Panc1 (cell line): ENCODE measurements at regions not wholly inside any gene's neighbourhood (a gene's known extent, or its start where the extent isn't known, plus 50 kb on each side); places are given as distances from the start of the nearest gene placed in this dataset.

ENCODE experiments used
- ATAC-seq: fragments of 200-7000 bp; cut with Tn5 transposase; 2 replicates; pipeline ENCODE4 v1.9.1; 2020; ENCODE audit warnings: mild to moderate bottlenecking, moderate library complexity
- BruUV-seq: library from RNA; stranded (reverse); fragments of 400-500 nt; replicated peaks from 2 replicates; lab custom pipeline; 2021; lab: Mats Ljungman, UMichigan
- CTCF ChIA-PET: fragments of 300-600 bp; sonication (Branson Sonifier 250); formaldehyde crosslinking; loops from one replicate; lab custom pipeline; 2022; ENCODE audit warnings: antibody characterized with exemption; lab: Charles Lee
- POLR2A ChIA-PET: fragments of 300-600 bp; sonication (Branson Sonifier 250); formaldehyde crosslinking; loops from one replicate; lab custom pipeline; 2022; ENCODE audit warnings: antibody characterized with exemption; lab: Charles Lee
- DNase-seq: peaks from one replicate; pipeline ENCODE4 v3.0.0-alpha.2; 2010; ENCODE audit warnings: low read depth, low spot score
- H3K27ac ChIP-seq: 2 replicates; pipeline ENCODE4 v1.5.1; 2011; ENCODE audit warnings: mild to moderate bottlenecking, low read length, inconsistent platforms
- H3K27me3 ChIP-seq: fragments of 200-500 bp; sonication (Bioruptor generic); 2 replicates; pipeline ENCODE4 v1.6.0; 2014; ENCODE audit warnings: low read length, inconsistent platforms; ENCODE audit not compliant: control insufficient read depth, insufficient read depth
- H3K36me3 ChIP-seq: fragments of 200-500 bp; sonication (Bioruptor generic); 2 replicates; pipeline ENCODE4 v1.5.1; 2014; ENCODE audit warnings: inconsistent platforms, mild to moderate bottlenecking, low read length, moderate library complexity; ENCODE audit not compliant: control insufficient read depth, insufficient read depth
- H3K4me1 ChIP-seq: 2 replicates; pipeline ENCODE4 v1.5.1; 2011; ENCODE audit warnings: inconsistent platforms, mild to moderate bottlenecking, low read length, moderate library complexity; ENCODE audit not compliant: control insufficient read depth, insufficient read depth
- H3K4me3 ChIP-seq, 2 experiments: 2 replicates each; pipeline ENCODE4 v1.5.1; 2011 to 2012; ENCODE audit warnings: low read depth in 2 of 2, low read length in 2 of 2, mild to moderate bottlenecking in 2 of 2, inconsistent platforms in 1 of 2, moderate library complexity in 1 of 2
- H3K9me3 ChIP-seq: fragments of 200-500 bp; sonication (Bioruptor generic); 2 replicates; pipeline ENCODE4 v1.5.1; 2014; ENCODE audit warnings: low read depth, mild to moderate bottlenecking, inconsistent platforms, low read length, moderate library complexity; ENCODE audit not compliant: control insufficient read depth, insufficient read depth
- POLR2AphosphoS5 ChIP-seq: IDR thresholded peaks from 2 replicates; pipeline ENCODE4 v1.6.1; 2012; ENCODE audit warnings: mild to moderate bottlenecking, low read depth, low read length, moderate library complexity
- REST ChIP-seq, 2 experiments: IDR thresholded peaks; 2 replicates each; pipeline ENCODE4 v1.6.1; 2011 to 2012; ENCODE audit warnings: low read depth in 2 of 2, control low read depth in 1 of 2, low read length in 1 of 2, mild to moderate bottlenecking in 1 of 2, moderate library complexity in 1 of 2; ENCODE audit not compliant: insufficient read depth in 1 of 2
- SIN3A ChIP-seq: IDR thresholded peaks from 2 replicates; pipeline ENCODE4 v1.6.1; 2012; ENCODE audit warnings: low read depth, mild to moderate bottlenecking, low read length, moderate library complexity, borderline replicate concordance; ENCODE audit not compliant: insufficient read depth
- TCF7L2 ChIP-seq: IDR thresholded peaks from 2 replicates; pipeline ENCODE4 v1.6.1; 2011; ENCODE audit warnings: mild to moderate bottlenecking, low read depth, low read length, inconsistent platforms
- in situ Hi-C: cut with HindIII; loops from 2 replicates; pipeline ENCODE4 v1.10.0; 2016; ENCODE audit warnings: low sequenced_read_pairs, low pct_unique_long_range_greater_than_20kb
- intact Hi-C: fragments of 100-400 bp; cut with micrococcal nuclease; formaldehyde crosslinking; loops from one replicate; pipeline ENCODE4 v1.10.0; 2022; ENCODE audit not compliant: unreplicated experiment
- TF ChIP-seq, protein P1 (sequence below): fragments of 450-650 bp; IDR thresholded peaks from 2 replicates; pipeline ENCODE4 v1.5.1; 2017; ENCODE audit warnings: mild to moderate bottlenecking

DNA sequence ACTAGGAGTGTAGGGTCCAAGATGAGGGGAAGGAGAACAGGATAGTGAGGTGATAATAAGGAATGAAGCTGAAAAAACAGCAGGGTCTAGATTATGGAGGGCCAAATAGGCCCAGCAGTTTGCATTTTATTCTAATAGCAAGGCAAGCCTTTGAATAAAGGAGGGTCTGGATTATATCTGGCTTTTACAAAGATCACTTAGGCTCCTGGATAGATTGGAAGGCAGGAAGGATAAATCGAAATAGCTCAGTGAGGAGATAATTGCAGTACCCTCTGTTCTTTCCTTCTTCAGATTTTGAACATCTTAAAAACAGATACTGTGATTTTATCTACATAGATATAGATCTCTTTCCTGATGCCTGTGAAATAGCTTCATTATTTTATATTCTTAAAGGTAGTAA lies 53.8 kb upstream of the PTGFR start:
- ATAC-seq = no peak
- Histone ChIP-seq H3K4me3 (no peak overlapping the region), H3K36me3 (no peaks in the 10 kb centered on the region), H3K4me1 (no peaks in the 10 kb centered on the region), H3K27ac (no peak overlapping the region), H3K9me3 (0 out of 2 replicates have a peak, but pooled peaks cover 5% of the 10 kb centered on the region), H3K27me3 (no peaks in the 10 kb centered on the region)
- no peak for DNase-seq
- intact Hi-C loops (no loop called here), in situ Hi-C loops (no loop called here)
- BruUV-seq = no TSS peak
- TF ChIP-seq, protein P1, sequence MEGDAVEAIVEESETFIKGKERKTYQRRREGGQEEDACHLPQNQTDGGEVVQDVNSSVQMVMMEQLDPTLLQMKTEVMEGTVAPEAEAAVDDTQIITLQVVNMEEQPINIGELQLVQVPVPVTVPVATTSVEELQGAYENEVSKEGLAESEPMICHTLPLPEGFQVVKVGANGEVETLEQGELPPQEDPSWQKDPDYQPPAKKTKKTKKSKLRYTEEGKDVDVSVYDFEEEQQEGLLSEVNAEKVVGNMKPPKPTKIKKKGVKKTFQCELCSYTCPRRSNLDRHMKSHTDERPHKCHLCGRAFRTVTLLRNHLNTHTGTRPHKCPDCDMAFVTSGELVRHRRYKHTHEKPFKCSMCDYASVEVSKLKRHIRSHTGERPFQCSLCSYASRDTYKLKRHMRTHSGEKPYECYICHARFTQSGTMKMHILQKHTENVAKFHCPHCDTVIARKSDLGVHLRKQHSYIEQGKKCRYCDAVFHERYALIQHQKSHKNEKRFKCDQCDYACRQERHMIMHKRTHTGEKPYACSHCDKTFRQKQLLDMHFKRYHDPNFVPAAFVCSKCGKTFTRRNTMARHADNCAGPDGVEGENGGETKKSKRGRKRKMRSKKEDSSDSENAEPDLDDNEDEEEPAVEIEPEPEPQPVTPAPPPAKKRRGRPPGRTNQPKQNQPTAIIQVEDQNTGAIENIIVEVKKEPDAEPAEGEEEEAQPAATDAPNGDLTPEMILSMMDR = no peak
- TF ChIP-seq TCF7L2 = no peak
- no peak for TF ChIP-seq SIN3A
- TF ChIP-seq REST (IDR thresholded peaks at IDR 0.05; ENCODE audit: insufficient read depth in 1 of 2, low read depth in 2 of 2, low read length in 1 of 2) = no peak
- TF ChIP-seq POLR2AphosphoS5 = no peak
- ChIA-PET CTCF (no interaction called here), POLR2A (no interaction called here)

GRCh38 chr1:78437396-78437795 lies 53.4 kb upstream of the PTGFR start:
- in situ Hi-C loops (no loop called here), intact Hi-C loops (no loop called here)
- ATAC-seq = no peak
- no peak overlapping the region for H3K4me3 ChIP-seq
- no peak overlapping the region for H3K27ac ChIP-seq
- TF ChIP-seq SIN3A = no peak
- no peak for TF ChIP-seq TCF7L2
- TF ChIP-seq, protein P1 = no peak
- TF ChIP-seq POLR2AphosphoS5 = no peak
- TF ChIP-seq REST (IDR thresholded peaks at IDR 0.05; ENCODE audit: insufficient read depth in 1 of 2, low read depth in 2 of 2, low read length in 1 of 2) = no peak
- 0 out of 2 replicates have a peak, but pooled peaks cover 5% of the 10 kb centered on the region for H3K9me3 ChIP-seq
- H3K27me3 ChIP-seq = no peaks in the 10 kb centered on the region
- POLR2A ChIA-PET = no interaction called here
- CTCF ChIA-PET = no interaction called here
- no peaks in the 10 kb centered on the region for H3K36me3 ChIP-seq
- DNase-seq = no peak
- no peaks in the 10 kb centered on the region for H3K4me1 ChIP-seq
- no TSS peak for BruUV-seq
